ENCODE measurements at regions not wholly inside any gene's neighbourhood (a gene's known extent, or its start where the extent isn't known, plus 50 kb on each side); places are given as distances from the start of the nearest gene placed in this dataset.

DNA sequence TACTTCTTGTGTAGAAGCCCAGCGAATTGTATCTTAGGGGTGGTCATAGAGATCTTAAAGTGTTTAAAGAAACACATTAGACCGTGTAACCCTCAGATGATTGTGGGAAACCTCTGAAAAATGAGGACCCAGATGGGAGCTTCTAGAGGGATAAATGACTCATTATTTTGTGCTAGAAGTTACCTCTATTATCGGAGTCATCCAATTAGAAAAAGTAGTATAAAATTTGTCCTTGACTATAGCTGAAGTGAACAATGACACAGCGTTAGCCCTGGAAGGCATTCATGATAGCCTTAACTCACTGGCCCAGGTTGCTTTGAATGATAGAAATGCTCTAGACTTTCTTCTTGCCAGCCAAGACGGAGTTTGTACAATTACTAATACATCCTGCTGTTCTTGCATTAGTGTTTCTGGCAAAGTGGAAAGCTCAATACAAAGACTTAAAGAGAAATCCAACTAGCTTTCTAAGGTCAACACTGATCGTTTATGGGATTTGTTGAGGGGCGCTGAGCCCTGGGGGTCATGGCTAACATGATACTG lies 178.9 kb upstream of the VEGFC start:
- no peaks in the 10 kb centered on the region for H3K4me1 Mint-ChIP-seq
- DNase-seq (no peak), ATAC-seq (ENCODE audit: low read depth) (no peak)
- no peaks in the 10 kb centered on the region for H3K27me3 Mint-ChIP-seq
- ChIA-PET POLR2A (no interaction called here), CTCF (no interaction called here)
- no peaks in the 10 kb centered on the region for H3K9me3 Mint-ChIP-seq
- no peak overlapping the region for H3K27ac Mint-ChIP-seq
- TF ChIP-seq CTCF (IDR thresholded peaks at IDR 0.05): no peak
- no peak overlapping the region for H3K4me3 Mint-ChIP-seq
- no peaks in the 10 kb centered on the region for H3K36me3 Mint-ChIP-seq (ENCODE audit: low read depth)
- intact Hi-C loops (cut with micrococcal nuclease): no loop called here

DNA sequence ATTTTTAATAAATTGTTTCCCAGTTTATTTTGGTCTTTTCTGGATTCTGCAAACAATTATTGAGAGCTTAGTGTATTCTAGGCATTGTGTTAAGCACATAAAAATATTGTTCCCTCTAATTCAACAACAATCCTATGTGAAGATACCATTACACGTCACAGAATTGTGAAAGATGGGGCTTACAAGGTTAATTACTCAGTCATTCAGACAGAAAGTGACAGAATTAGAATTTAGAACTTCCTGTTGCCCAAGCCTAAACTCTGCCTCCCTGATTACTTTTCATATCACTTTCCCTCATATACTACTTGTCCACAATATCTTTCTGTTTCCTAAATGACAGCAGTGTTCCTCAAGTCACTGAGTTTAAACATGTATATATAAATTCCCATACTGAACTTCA lies 186.7 kb upstream of the VEGFC start:
- Mint-ChIP-seq H3K27me3 (no peaks in the 10 kb centered on the region), H3K9me3 (peaks cover 2% of the 10 kb centered on the region), H3K4me3 (no peak overlapping the region), H3K4me1 (no peaks in the 10 kb centered on the region), H3K27ac (no peak overlapping the region), H3K36me3 (ENCODE audit: low read depth) (no peaks in the 10 kb centered on the region)
- CTCF ChIA-PET: no interaction called here
- no peak for TF ChIP-seq CTCF (IDR thresholded peaks at IDR 0.05)
- intact Hi-C loops (cut with micrococcal nuclease): no loop called here
- ATAC-seq (ENCODE audit: low read depth): no peak
- POLR2A ChIA-PET: no interaction called here
- DNase-seq: no peak

- H3K27me3 Mint-ChIP-seq: no peaks in the 10 kb centered on the region
- POLR2A ChIA-PET: no interaction called here
Observed at GRCh38 chr4:176981074-176981473, 188.4 kb upstream of the VEGFC start.

GRCh38 chr4:176981551-176981950 lies 188.8 kb upstream of the VEGFC start:
- H3K4me1 Mint-ChIP-seq: no peaks in the 10 kb centered on the region
- no peak overlapping the region for H3K27ac Mint-ChIP-seq
- no peak for DNase-seq
- ChIA-PET POLR2A (no interaction called here), CTCF (no interaction called here)
- peaks cover 2% of the 10 kb centered on the region for H3K9me3 Mint-ChIP-seq
- no peak for TF ChIP-seq CTCF (IDR thresholded peaks at IDR 0.05)
- H3K4me3 Mint-ChIP-seq: no peak overlapping the region
- no peaks in the 10 kb centered on the region for H3K36me3 Mint-ChIP-seq (ENCODE audit: low read depth)
- ATAC-seq (ENCODE audit: low read depth): no peak
- H3K27me3 Mint-ChIP-seq: no peaks in the 10 kb centered on the region
- intact Hi-C loops (cut with micrococcal nuclease): no loop called here

More at GRCh38 chr4:176981074-176981473, 188.4 kb upstream of the VEGFC start:
- intact Hi-C loops (cut with micrococcal nuclease): no loop called here
- no peak overlapping the region for H3K27ac Mint-ChIP-seq
- DNase-seq (no peak), ATAC-seq (ENCODE audit: low read depth) (no peak)
- H3K36me3 Mint-ChIP-seq (ENCODE audit: low read depth): no peaks in the 10 kb centered on the region
- peaks cover 2% of the 10 kb centered on the region for H3K9me3 Mint-ChIP-seq
- CTCF ChIA-PET: no interaction called here
- no peak overlapping the region for H3K4me3 Mint-ChIP-seq
- H3K4me1 Mint-ChIP-seq: no peaks in the 10 kb centered on the region
- TF ChIP-seq CTCF (IDR thresholded peaks at IDR 0.05): no peak

- CTCF ChIA-PET: no interaction called here
- H3K9me3 Mint-ChIP-seq: peaks cover 2% of the 10 kb centered on the region
- no peak overlapping the region for H3K4me3 Mint-ChIP-seq
- POLR2A ChIA-PET: no interaction called here
- H3K27me3 Mint-ChIP-seq: no peaks in the 10 kb centered on the region
- no peaks in the 10 kb centered on the region for H3K36me3 Mint-ChIP-seq (ENCODE audit: low read depth)
- intact Hi-C loops (cut with micrococcal nuclease): no loop called here
- DNase-seq: no peak
- no peak for TF ChIP-seq CTCF (IDR thresholded peaks at IDR 0.05)
- no peaks in the 10 kb centered on the region for H3K4me1 Mint-ChIP-seq
- ATAC-seq (ENCODE audit: low read depth): no peak
- H3K27ac Mint-ChIP-seq: no peak overlapping the region
Observed at GRCh38 chr4:176988226-176988625, 195.5 kb upstream of the VEGFC start.
